Aorta (tissue), 5 donors: ENCODE measurements at regions not wholly inside any gene's neighbourhood (a gene's known extent, or its start where the extent isn't known, plus 50 kb on each side); places are given as distances from the start of the nearest gene placed in this dataset.

Experiments used
- ATAC-seq: fragments of 200-7000 bp; cut with Tn5 transposase; one replicate; pipeline ENCODE4 v1.9.1; 2022; ENCODE audit warnings: moderate library complexity; ENCODE audit not compliant: low FRiP score
- DNase-seq, 2 donors: peaks; one replicate each; pipeline ENCODE4 v3.0.0-alpha.2; 2020
- H3K27ac ChIP-seq, 2 donors: one replicate each; pipeline ENCODE4 v1.5.1; 2013; ENCODE audit warnings: low read length in 2 of 2, mild to moderate bottlenecking in 2 of 2, moderate library complexity in 2 of 2, control low read depth in 1 of 2, inconsistent platforms in 1 of 2, low read depth in 1 of 2
- H3K27me3 ChIP-seq, 2 donors: one replicate each; pipeline ENCODE4 v1.6.1; 2013; ENCODE audit warnings: control low read depth in 1 of 2, low read length in 1 of 2, mild to moderate bottlenecking in 1 of 2, moderate library complexity in 1 of 2; ENCODE audit not compliant: insufficient read depth in 2 of 2, control insufficient read depth in 1 of 2
- H3K36me3 ChIP-seq, 2 donors: one replicate each; pipeline ENCODE4 v1.6.1; 2013; ENCODE audit warnings: control low read depth in 1 of 2, low read length in 1 of 2, mild to moderate bottlenecking in 1 of 2; ENCODE audit not compliant: insufficient read depth in 2 of 2, control insufficient read depth in 1 of 2
- H3K4me1 ChIP-seq, 2 donors: one replicate each; pipeline ENCODE4 v1.6.1; 2013; ENCODE audit warnings: low read length in 2 of 2, control low read depth in 1 of 2, mild to moderate bottlenecking in 1 of 2, moderate library complexity in 1 of 2; ENCODE audit not compliant: insufficient read depth in 2 of 2, control insufficient read depth in 1 of 2
- H3K4me3 ChIP-seq, 2 donors: one replicate each; pipeline ENCODE4 v1.5.1; 2013; ENCODE audit warnings: low read length in 2 of 2, control low read depth in 1 of 2, mild to moderate bottlenecking in 1 of 2
- H3K9me3 ChIP-seq: one replicate; pipeline ENCODE4 v1.6.1; 2013; ENCODE audit warnings: mild to moderate bottlenecking, low read length; ENCODE audit not compliant: control insufficient read depth
- WGBS, 2 donors: extraction: QIAGEN DNeasy Blood & Tissue Kit; methylation state at CpG; one replicate each; pipeline ENCODE4 v1.1.7; 2013; 5-methylcytosine and 5-hydroxymethylcytosine counted together
- intact Hi-C, 2 donors: fragments of 100-400 bp; cut with DNase I; formaldehyde crosslinking; loops; one replicate each; pipeline versions ENCODE4 v1.14.2 to v1.15.0; 2022
- donor health status: healthy with polysubstance abuse.
- donor health status: Bipolar disorder and iron deficiency.
- donor health status: DM: no; HTN: no; CAD: no.
- donor health status: DM: no; HTN: no; CAD: no.
- donor health status: DM: yes; HTN: yes; CAD: no.

- WGBS, 2 donors, result 0 to 1% methylated on average over 43 to 110 of the region's 110 CpGs
- Histone ChIP-seq H3K27me3 (no peaks in the 10 kb centered on the region), H3K9me3 (no peaks in the 10 kb centered on the region), H3K4me1 (peaks cover 0 to 7% of the 10 kb centered on the region in 2 donors), H3K27ac (peak overlapping the region; percentile 83 to 97), H3K4me3 (peak overlapping the region; percentile 97 to 98), H3K36me3 (no peaks in the 10 kb centered on the region)
- peak; percentile 85 for ATAC-seq
- intact Hi-C loops, result loop anchor here in 1 of 2 donors (2.0 to 5.0 kb wide), 4 partner anchors 58 to 90 kb away; partner anchors contain the start of gene PCGF5
- peak; percentile 87 to 93 for DNase-seq
Observed at GRCh38 chr10:91162495-91163268, 57.8 kb upstream of the PCGF5 start.

DNA sequence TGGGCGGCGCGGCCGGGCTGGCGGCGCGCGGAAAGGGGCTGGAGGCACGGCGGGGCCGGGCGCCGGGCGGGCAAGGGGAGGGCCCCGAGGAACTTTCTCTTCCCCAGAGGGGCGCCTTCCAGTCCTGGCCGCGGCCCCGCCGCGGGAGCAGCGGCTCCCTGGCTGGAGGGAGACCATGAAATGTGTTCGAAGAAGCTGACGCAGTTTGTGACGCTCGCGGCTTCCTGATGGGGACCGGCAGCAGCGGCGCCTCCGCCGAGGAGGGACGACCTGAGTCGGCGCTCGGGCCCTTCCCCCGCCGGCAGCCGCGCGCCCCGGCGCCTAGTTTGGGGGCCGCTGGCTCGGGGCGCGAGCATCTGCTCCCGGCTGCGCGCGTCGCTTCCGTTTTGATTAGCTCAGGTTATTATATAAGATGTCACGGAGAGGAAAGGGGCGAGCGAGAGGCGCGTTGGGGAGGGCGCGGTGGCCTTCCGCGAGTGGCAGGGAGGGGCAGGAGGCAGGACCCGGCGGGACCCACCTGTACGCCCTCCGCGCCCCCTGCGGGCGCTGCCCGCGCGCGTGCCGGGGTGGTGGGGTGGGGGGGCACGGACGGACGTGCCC is 57.1 kb upstream of the PCGF5 start:
- intact Hi-C loops, result loop anchor here in 1 of 2 donors (2.0 to 5.0 kb wide), 4 partner anchors 57 to 89 kb away; partner anchors contain the start of gene PCGF5
- Histone ChIP-seq H3K27me3 (no peaks in the 10 kb centered on the region), H3K4me3 (peak overlapping the region; percentile 97 to 98), H3K36me3 (no peaks in the 10 kb centered on the region), H3K27ac (peak overlapping the region; percentile 73 to 97), H3K4me1 (peaks cover 3 to 7% of the 10 kb centered on the region in 2 donors), H3K9me3 (no peaks in the 10 kb centered on the region)
- ATAC-seq (peak; percentile 70), DNase-seq (peak; percentile 78 to 90)
- 0% methylated on average over 56 to 77 of the region's 77 CpGs for WGBS, 2 donors

GRCh38 chr10:91163869-91164474 is 56.5 kb upstream of the PCGF5 start:
- Histone ChIP-seq H3K27me3 (no peaks in the 10 kb centered on the region), H3K27ac (peak overlapping the region; percentile 73 to 97), H3K9me3 (no peaks in the 10 kb centered on the region), H3K36me3 (no peaks in the 10 kb centered on the region), H3K4me3 (peak overlapping the region; percentile 97 to 98), H3K4me1 (peaks cover 4 to 7% of the 10 kb centered on the region in 2 donors)
- peak; percentile 85 to 92 for DNase-seq
- 2 to 3% methylated on average over 38 of the region's 38 CpGs for WGBS, 2 donors
- intact Hi-C loops, result loop anchor here in 1 of 2 donors (2.0 to 5.0 kb wide), 4 partner anchors 57 to 88 kb away; partner anchors contain the start of gene PCGF5
- peak; percentile 84 for ATAC-seq

GRCh38 chr10:91164520-91165065 is 55.9 kb upstream of the PCGF5 start:
- peaks cover 4 to 7% of the 10 kb centered on the region in 2 donors for H3K4me1 ChIP-seq
- H3K9me3 ChIP-seq, result no peaks in the 10 kb centered on the region
- ATAC-seq (no peak), DNase-seq (no peak)
- peak overlapping the region; percentile 97 to 98 for H3K4me3 ChIP-seq
- 32 to 36% methylated on average over 7 of the region's 7 CpGs for WGBS, 2 donors
- no peaks in the 10 kb centered on the region for H3K36me3 ChIP-seq
- no peaks in the 10 kb centered on the region for H3K27me3 ChIP-seq
- no peak overlapping the region for H3K27ac ChIP-seq
- intact Hi-C loops, result loop anchor here in 1 of 2 donors (5.0 kb wide), 2 partner anchors 72 to 88 kb away; no protein-coding TSS in a partner anchor

GRCh38 chr10:91167406-91167805 is 53.1 kb upstream of the PCGF5 start:
- WGBS, 2 donors, result 83 to 84% methylated on average over 2 of the region's 2 CpGs
- H3K27ac ChIP-seq, result peak overlapping the region in 1 of 2 donors; percentile 43
- intact Hi-C loops, result no loop called here

GRCh38 chr10:91170418-91170817 is 50.0 kb upstream of the PCGF5 start:
- intact Hi-C loops, result no loop called here
- Histone ChIP-seq H3K36me3 (no peaks in the 10 kb centered on the region), H3K4me3 (no peak overlapping the region), H3K27me3 (no peaks in the 10 kb centered on the region), H3K9me3 (peaks cover 1% of the 10 kb centered on the region), H3K4me1 (peaks cover 8 to 13% of the 10 kb centered on the region in 2 donors), H3K27ac (no peak overlapping the region)
- DNase-seq, result no peak
- ATAC-seq, result no peak
- WGBS, 2 donors, result 95 to 97% methylated on average over 1 of the region's 1 CpG

More at GRCh38 chr10:91167406-91167805, 53.1 kb upstream of the PCGF5 start:
- Histone ChIP-seq H3K36me3 (no peaks in the 10 kb centered on the region), H3K9me3 (peaks cover 1% of the 10 kb centered on the region), H3K27me3 (no peaks in the 10 kb centered on the region), H3K4me3 (no peak overlapping the region), H3K4me1 (peaks cover 7 to 11% of the 10 kb centered on the region in 2 donors)
- no peak for DNase-seq
- ATAC-seq, result no peak
